K562 (cell line): ENCODE measurements at regions not wholly inside any gene's neighbourhood (a gene's known extent, or its start where the extent isn't known, plus 50 kb on each side); places are given as distances from the start of the nearest gene placed in this dataset.

Experiments used
- ELF1 ChIP-seq: fragments of 200-800 bp; sonication (Bioruptor generic); IDR thresholded peaks from 2 replicates; pipeline ENCODE4 v1.6.1; 2016; ENCODE audit warnings: missing genetic modification characterization, missing compliant biosample characterization
- FOS ChIP-seq: IDR thresholded peaks from 3 replicates; pipeline ENCODE4 v1.6.1; 2011; ENCODE audit not compliant: insufficient read length; ENCODE audit errors: extremely low read depth
- XRCC5 ChIP-seq: fragments of 200-400 bp; formaldehyde crosslinking; IDR thresholded peaks from 2 replicates; pipeline ENCODE4 v1.6.1; 2017; ENCODE audit warnings: low read depth, mild to moderate bottlenecking, low read length
- TF ChIP-seq, protein P1 (sequence below): fragments of 200-600 bp; sonication (generic); IDR thresholded peaks from one replicate; pipeline ENCODE4 v1.6.1; 2012; ENCODE audit warnings: mild to moderate bottlenecking, low read depth, low read length, inconsistent platforms
- TF ChIP-seq, protein P2 (sequence below): fragments of 450-650 bp; IDR thresholded peaks from 2 replicates; pipeline ENCODE4 v1.6.1; 2016; ENCODE audit warnings: mild to moderate bottlenecking, moderate library complexity

DNA sequence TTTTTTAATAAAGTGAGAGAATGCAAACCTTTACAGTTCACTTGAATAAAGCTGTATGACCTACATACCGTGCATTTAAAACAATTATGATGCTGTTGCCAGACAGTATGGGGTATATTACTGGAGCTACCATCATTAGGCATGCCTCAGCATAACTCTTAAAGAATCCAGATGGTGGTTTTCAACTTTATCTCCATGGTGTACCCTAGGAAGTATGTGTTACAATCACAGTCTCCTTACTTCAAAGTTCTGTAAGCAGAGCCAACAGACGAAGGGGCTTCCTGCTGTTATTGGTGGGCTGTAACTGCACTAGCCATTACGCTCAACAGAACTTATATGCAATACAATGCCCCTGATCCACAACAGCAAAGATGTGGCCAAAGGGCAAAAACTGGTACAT lies 803.3 kb downstream of the DTWD2 start (continued):
- TF ChIP-seq, protein P1, sequence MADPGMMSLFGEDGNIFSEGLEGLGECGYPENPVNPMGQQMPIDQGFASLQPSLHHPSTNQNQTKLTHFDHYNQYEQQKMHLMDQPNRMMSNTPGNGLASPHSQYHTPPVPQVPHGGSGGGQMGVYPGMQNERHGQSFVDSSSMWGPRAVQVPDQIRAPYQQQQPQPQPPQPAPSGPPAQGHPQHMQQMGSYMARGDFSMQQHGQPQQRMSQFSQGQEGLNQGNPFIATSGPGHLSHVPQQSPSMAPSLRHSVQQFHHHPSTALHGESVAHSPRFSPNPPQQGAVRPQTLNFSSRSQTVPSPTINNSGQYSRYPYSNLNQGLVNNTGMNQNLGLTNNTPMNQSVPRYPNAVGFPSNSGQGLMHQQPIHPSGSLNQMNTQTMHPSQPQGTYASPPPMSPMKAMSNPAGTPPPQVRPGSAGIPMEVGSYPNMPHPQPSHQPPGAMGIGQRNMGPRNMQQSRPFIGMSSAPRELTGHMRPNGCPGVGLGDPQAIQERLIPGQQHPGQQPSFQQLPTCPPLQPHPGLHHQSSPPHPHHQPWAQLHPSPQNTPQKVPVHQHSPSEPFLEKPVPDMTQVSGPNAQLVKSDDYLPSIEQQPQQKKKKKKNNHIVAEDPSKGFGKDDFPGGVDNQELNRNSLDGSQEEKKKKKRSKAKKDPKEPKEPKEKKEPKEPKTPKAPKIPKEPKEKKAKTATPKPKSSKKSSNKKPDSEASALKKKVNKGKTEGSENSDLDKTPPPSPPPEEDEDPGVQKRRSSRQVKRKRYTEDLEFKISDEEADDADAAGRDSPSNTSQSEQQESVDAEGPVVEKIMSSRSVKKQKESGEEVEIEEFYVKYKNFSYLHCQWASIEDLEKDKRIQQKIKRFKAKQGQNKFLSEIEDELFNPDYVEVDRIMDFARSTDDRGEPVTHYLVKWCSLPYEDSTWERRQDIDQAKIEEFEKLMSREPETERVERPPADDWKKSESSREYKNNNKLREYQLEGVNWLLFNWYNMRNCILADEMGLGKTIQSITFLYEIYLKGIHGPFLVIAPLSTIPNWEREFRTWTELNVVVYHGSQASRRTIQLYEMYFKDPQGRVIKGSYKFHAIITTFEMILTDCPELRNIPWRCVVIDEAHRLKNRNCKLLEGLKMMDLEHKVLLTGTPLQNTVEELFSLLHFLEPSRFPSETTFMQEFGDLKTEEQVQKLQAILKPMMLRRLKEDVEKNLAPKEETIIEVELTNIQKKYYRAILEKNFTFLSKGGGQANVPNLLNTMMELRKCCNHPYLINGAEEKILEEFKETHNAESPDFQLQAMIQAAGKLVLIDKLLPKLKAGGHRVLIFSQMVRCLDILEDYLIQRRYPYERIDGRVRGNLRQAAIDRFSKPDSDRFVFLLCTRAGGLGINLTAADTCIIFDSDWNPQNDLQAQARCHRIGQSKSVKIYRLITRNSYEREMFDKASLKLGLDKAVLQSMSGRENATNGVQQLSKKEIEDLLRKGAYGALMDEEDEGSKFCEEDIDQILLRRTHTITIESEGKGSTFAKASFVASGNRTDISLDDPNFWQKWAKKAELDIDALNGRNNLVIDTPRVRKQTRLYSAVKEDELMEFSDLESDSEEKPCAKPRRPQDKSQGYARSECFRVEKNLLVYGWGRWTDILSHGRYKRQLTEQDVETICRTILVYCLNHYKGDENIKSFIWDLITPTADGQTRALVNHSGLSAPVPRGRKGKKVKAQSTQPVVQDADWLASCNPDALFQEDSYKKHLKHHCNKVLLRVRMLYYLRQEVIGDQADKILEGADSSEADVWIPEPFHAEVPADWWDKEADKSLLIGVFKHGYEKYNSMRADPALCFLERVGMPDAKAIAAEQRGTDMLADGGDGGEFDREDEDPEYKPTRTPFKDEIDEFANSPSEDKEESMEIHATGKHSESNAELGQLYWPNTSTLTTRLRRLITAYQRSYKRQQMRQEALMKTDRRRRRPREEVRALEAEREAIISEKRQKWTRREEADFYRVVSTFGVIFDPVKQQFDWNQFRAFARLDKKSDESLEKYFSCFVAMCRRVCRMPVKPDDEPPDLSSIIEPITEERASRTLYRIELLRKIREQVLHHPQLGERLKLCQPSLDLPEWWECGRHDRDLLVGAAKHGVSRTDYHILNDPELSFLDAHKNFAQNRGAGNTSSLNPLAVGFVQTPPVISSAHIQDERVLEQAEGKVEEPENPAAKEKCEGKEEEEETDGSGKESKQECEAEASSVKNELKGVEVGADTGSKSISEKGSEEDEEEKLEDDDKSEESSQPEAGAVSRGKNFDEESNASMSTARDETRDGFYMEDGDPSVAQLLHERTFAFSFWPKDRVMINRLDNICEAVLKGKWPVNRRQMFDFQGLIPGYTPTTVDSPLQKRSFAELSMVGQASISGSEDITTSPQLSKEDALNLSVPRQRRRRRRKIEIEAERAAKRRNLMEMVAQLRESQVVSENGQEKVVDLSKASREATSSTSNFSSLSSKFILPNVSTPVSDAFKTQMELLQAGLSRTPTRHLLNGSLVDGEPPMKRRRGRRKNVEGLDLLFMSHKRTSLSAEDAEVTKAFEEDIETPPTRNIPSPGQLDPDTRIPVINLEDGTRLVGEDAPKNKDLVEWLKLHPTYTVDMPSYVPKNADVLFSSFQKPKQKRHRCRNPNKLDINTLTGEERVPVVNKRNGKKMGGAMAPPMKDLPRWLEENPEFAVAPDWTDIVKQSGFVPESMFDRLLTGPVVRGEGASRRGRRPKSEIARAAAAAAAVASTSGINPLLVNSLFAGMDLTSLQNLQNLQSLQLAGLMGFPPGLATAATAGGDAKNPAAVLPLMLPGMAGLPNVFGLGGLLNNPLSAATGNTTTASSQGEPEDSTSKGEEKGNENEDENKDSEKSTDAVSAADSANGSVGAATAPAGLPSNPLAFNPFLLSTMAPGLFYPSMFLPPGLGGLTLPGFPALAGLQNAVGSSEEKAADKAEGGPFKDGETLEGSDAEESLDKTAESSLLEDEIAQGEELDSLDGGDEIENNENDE: no peak
- TF ChIP-seq ELF1 (tag): no peak
- TF ChIP-seq, protein P2, sequence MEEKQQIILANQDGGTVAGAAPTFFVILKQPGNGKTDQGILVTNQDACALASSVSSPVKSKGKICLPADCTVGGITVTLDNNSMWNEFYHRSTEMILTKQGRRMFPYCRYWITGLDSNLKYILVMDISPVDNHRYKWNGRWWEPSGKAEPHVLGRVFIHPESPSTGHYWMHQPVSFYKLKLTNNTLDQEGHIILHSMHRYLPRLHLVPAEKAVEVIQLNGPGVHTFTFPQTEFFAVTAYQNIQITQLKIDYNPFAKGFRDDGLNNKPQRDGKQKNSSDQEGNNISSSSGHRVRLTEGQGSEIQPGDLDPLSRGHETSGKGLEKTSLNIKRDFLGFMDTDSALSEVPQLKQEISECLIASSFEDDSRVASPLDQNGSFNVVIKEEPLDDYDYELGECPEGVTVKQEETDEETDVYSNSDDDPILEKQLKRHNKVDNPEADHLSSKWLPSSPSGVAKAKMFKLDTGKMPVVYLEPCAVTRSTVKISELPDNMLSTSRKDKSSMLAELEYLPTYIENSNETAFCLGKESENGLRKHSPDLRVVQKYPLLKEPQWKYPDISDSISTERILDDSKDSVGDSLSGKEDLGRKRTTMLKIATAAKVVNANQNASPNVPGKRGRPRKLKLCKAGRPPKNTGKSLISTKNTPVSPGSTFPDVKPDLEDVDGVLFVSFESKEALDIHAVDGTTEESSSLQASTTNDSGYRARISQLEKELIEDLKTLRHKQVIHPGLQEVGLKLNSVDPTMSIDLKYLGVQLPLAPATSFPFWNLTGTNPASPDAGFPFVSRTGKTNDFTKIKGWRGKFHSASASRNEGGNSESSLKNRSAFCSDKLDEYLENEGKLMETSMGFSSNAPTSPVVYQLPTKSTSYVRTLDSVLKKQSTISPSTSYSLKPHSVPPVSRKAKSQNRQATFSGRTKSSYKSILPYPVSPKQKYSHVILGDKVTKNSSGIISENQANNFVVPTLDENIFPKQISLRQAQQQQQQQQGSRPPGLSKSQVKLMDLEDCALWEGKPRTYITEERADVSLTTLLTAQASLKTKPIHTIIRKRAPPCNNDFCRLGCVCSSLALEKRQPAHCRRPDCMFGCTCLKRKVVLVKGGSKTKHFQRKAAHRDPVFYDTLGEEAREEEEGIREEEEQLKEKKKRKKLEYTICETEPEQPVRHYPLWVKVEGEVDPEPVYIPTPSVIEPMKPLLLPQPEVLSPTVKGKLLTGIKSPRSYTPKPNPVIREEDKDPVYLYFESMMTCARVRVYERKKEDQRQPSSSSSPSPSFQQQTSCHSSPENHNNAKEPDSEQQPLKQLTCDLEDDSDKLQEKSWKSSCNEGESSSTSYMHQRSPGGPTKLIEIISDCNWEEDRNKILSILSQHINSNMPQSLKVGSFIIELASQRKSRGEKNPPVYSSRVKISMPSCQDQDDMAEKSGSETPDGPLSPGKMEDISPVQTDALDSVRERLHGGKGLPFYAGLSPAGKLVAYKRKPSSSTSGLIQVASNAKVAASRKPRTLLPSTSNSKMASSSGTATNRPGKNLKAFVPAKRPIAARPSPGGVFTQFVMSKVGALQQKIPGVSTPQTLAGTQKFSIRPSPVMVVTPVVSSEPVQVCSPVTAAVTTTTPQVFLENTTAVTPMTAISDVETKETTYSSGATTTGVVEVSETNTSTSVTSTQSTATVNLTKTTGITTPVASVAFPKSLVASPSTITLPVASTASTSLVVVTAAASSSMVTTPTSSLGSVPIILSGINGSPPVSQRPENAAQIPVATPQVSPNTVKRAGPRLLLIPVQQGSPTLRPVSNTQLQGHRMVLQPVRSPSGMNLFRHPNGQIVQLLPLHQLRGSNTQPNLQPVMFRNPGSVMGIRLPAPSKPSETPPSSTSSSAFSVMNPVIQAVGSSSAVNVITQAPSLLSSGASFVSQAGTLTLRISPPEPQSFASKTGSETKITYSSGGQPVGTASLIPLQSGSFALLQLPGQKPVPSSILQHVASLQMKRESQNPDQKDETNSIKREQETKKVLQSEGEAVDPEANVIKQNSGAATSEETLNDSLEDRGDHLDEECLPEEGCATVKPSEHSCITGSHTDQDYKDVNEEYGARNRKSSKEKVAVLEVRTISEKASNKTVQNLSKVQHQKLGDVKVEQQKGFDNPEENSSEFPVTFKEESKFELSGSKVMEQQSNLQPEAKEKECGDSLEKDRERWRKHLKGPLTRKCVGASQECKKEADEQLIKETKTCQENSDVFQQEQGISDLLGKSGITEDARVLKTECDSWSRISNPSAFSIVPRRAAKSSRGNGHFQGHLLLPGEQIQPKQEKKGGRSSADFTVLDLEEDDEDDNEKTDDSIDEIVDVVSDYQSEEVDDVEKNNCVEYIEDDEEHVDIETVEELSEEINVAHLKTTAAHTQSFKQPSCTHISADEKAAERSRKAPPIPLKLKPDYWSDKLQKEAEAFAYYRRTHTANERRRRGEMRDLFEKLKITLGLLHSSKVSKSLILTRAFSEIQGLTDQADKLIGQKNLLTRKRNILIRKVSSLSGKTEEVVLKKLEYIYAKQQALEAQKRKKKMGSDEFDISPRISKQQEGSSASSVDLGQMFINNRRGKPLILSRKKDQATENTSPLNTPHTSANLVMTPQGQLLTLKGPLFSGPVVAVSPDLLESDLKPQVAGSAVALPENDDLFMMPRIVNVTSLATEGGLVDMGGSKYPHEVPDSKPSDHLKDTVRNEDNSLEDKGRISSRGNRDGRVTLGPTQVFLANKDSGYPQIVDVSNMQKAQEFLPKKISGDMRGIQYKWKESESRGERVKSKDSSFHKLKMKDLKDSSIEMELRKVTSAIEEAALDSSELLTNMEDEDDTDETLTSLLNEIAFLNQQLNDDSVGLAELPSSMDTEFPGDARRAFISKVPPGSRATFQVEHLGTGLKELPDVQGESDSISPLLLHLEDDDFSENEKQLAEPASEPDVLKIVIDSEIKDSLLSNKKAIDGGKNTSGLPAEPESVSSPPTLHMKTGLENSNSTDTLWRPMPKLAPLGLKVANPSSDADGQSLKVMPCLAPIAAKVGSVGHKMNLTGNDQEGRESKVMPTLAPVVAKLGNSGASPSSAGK: no peak
- TF ChIP-seq XRCC5: no peak
- no peak for TF ChIP-seq FOS
